HFF-Myc (cell line): ENCODE measurements at regions not wholly inside any gene's neighbourhood (a gene's known extent, or its start where the extent isn't known, plus 50 kb on each side); places are given as distances from the start of the nearest gene placed in this dataset.

Experiments
- DNase-seq: peaks from one replicate; pipeline ENCODE4 v3.0.0-alpha.2; 2011; ENCODE audit warnings: low read depth; ENCODE audit errors: extremely low read depth
- H3K4me3 ChIP-seq: replicated peaks from 2 replicates; pipeline ENCODE4 v1.5.1; 2011; ENCODE audit warnings: low read depth, mild to moderate bottlenecking, control low read depth, low read length
- CTCF ChIP-seq: IDR thresholded peaks from 2 replicates; pipeline ENCODE4 v1.5.1; 2012; ENCODE audit warnings: mild to moderate bottlenecking, low read depth, low read length, control low read depth; ENCODE audit errors: missing control alignments

GRCh38 chr20:4086771-4087687 lies 61.6 kb upstream of the SMOX start:
- no peak for DNase-seq
- TF ChIP-seq CTCF = no peak
- H3K4me3 ChIP-seq = no peak overlapping the region

- TF ChIP-seq CTCF = no peak
- DNase-seq = no peak
- no peak overlapping the region for H3K4me3 ChIP-seq
These were observed 63.9 kb upstream of the SMOX start for GRCh38 chr20:4084721-4085120.

GRCh38 chr20:4084096-4084495 lies 64.5 kb upstream of the SMOX start:
- no peak overlapping the region for H3K4me3 ChIP-seq
- no peak for DNase-seq
- no peak for TF ChIP-seq CTCF

GRCh38 chr20:4083098-4083865 lies 65.3 kb upstream of the SMOX start:
- no peak for DNase-seq
- no peak for TF ChIP-seq CTCF
- no peak overlapping the region for H3K4me3 ChIP-seq

- no peak for DNase-seq
- H3K4me3 ChIP-seq = no peak overlapping the region
- no peak for TF ChIP-seq CTCF
These were observed 66.1 kb upstream of the SMOX start for GRCh38 chr20:4082406-4083097.

GRCh38 chr20:4081421-4081820 lies 66.1 kb upstream of the RNF24 start:
- TF ChIP-seq CTCF = no peak
- no peak overlapping the region for H3K4me3 ChIP-seq
- no peak for DNase-seq
